ENCODE measurements at regions not wholly inside any gene's neighbourhood (a gene's known extent, or its start where the extent isn't known, plus 50 kb on each side); places are given as distances from the start of the nearest gene placed in this dataset.

DNA sequence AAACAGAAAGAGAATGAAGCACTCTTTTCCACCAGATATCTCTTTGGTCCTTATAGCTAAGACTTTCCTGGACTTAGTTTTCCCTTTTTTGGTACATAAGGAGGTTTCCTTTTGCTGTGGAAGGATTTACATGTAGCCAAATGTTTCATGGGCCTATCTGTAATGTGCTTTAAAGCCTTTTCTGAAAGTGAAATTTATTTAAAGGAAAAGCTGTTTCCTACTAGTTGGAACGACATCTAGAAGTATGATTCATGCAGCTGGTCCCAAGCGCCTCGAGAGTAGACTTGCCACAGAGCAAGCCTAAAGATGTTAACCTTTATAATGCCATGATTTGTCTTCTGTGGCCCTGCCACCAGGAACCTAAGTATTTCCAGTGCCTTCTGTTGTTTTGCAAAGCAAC, 390.3 kb downstream of the DLEU7 start:
- TF ChIP-seq TCF4 (CRISPR knock-in tag; IDR thresholded peaks at IDR 0.05; ENCODE audit: borderline replicate concordance) = no peak
- TF ChIP-seq ARNTL (CRISPR knock-in tag; IDR thresholded peaks at IDR 0.05; ENCODE audit: borderline replicate concordance, low read depth) = no peak
- TF ChIP-seq ISL1 (CRISPR knock-in tag; IDR thresholded peaks at IDR 0.05) = no peak
- no peak for TF ChIP-seq PATZ1 (CRISPR knock-in tag; IDR thresholded peaks at IDR 0.05; ENCODE audit: borderline replicate concordance)
- TF ChIP-seq SNAI2 (CRISPR knock-in tag; IDR thresholded peaks at IDR 0.05) = no peak
- TF ChIP-seq CREB5 (CRISPR knock-in tag; IDR thresholded peaks at IDR 0.05; ENCODE audit: low read depth) = no peak
- TF ChIP-seq OSR1 (CRISPR knock-in tag; IDR thresholded peaks at IDR 0.05) = no peak
- no peak for TF ChIP-seq GLIS3 (CRISPR knock-in tag; IDR thresholded peaks at IDR 0.05)
- no peak for TF ChIP-seq RARB (CRISPR knock-in tag; IDR thresholded peaks at IDR 0.05)
- TF ChIP-seq PPARA (CRISPR knock-in tag; IDR thresholded peaks at IDR 0.05; ENCODE audit: borderline replicate concordance) = no peak
- no peak for TF ChIP-seq ZFP3 (CRISPR knock-in tag; IDR thresholded peaks at IDR 0.05)
- no peak for TF ChIP-seq TSHZ2 (CRISPR knock-in tag; IDR thresholded peaks at IDR 0.05)
- no peak for TF ChIP-seq ZNF8 (CRISPR knock-in tag; IDR thresholded peaks at IDR 0.05)

All from SK-N-SH treated with all-trans-retinoic acid at 6 μM for 48 hours (cell line).